PC-3 (cell line): ENCODE measurements at regions not wholly inside any gene's neighbourhood (a gene's known extent, or its start where the extent isn't known, plus 50 kb on each side); places are given as distances from the start of the nearest gene placed in this dataset.

Source experiments
- ATAC-seq: fragments of 200-7000 bp; cut with Tn5 transposase; 2 replicates; pipeline ENCODE4 v1.9.1; 2020; ENCODE audit warnings: mild to moderate bottlenecking, moderate library complexity
- BruUV-seq: library from RNA; stranded (reverse); fragments of 400-500 nt; replicated peaks from 2 replicates; lab custom pipeline; 2021; lab: Mats Ljungman, UMichigan
- CTCF ChIA-PET: fragments of 300-600 bp; sonication (Branson Sonifier 250); formaldehyde crosslinking; loops from one replicate; lab custom pipeline; 2022; ENCODE audit warnings: antibody characterized with exemption; lab: Charles Lee
- POLR2A ChIA-PET: fragments of 300-600 bp; sonication (Branson Sonifier 250); formaldehyde crosslinking; loops from one replicate; lab custom pipeline; 2022; ENCODE audit warnings: antibody characterized with exemption; ENCODE audit not compliant: unreplicated experiment; lab: Charles Lee
- DNase-seq: peaks from one replicate; pipeline ENCODE4 v3.0.0-alpha.2; 2015
- H2AFZ ChIP-seq: fragments of 300-600 bp; sonication (generic); 2 replicates; pipeline ENCODE4 v1.6.0; 2016; ENCODE audit warnings: antibody characterized with exemption, low read length
- H3F3A ChIP-seq: fragments of 300-600 bp; sonication (generic); one replicate; pipeline ENCODE4 v1.6.0; 2017; ENCODE audit warnings: antibody characterized with exemption, low read length, control low read depth, mild to moderate bottlenecking; ENCODE audit not compliant: unreplicated experiment
- H3K27ac ChIP-seq: fragments of 300-600 bp; sonication (generic); 2 replicates; pipeline ENCODE4 v1.5.1; 2016; ENCODE audit warnings: mild to moderate bottlenecking, low read length
- H3K27me3 ChIP-seq: fragments of 300-600 bp; sonication (generic); 2 replicates; pipeline ENCODE4 v1.6.1; 2016; ENCODE audit warnings: low read length, mixed read lengths
- H3K36me3 ChIP-seq: fragments of 300-600 bp; sonication (generic); 2 replicates; pipeline ENCODE4 v1.6.1; 2016; ENCODE audit warnings: low read depth, mixed run types, low read length, mixed read lengths
- H3K4me1 ChIP-seq: fragments of 300-600 bp; sonication (generic); 2 replicates; pipeline ENCODE4 v1.5.1; 2016; ENCODE audit warnings: low read length; ENCODE audit not compliant: insufficient read depth
- H3K4me2 ChIP-seq: fragments of 300-600 bp; sonication (generic); 2 replicates; pipeline ENCODE4 v1.6.0; 2016; ENCODE audit warnings: low read length
- H3K4me3 ChIP-seq: fragments of 300-600 bp; sonication (generic); 2 replicates; pipeline ENCODE4 v1.5.1; 2016; ENCODE audit warnings: mild to moderate bottlenecking, low read length, mixed read lengths
- H3K79me2 ChIP-seq: fragments of 300-600 bp; sonication (generic); 2 replicates; pipeline ENCODE4 v1.6.1; 2017; ENCODE audit warnings: low read length, mixed read lengths
- H3K9ac ChIP-seq: fragments of 300-600 bp; sonication (generic); 2 replicates; pipeline ENCODE4 v1.6.0; 2016; ENCODE audit warnings: mild to moderate bottlenecking, low read length
- H3K9me2 ChIP-seq: fragments of 300-600 bp; sonication (generic); replicated peaks from 2 replicates; pipeline ENCODE4 v1.6.1; 2016; ENCODE audit warnings: mixed run types, low read length, mixed read lengths
- H3K9me3 ChIP-seq: fragments of 300-600 bp; sonication (generic); 2 replicates; pipeline ENCODE4 v1.6.1; 2016; ENCODE audit warnings: low read length, mixed read lengths
- H4K20me1 ChIP-seq: fragments of 300-600 bp; sonication (generic); 2 replicates; pipeline ENCODE4 v1.6.1; 2016; ENCODE audit warnings: low read length, mixed read lengths
- EZH2 ChIP-seq: fragments of 300-600 bp; sonication (generic); IDR thresholded peaks from one replicate; pipeline ENCODE4 v1.6.1; 2017; ENCODE audit warnings: antibody characterized with exemption, mild to moderate bottlenecking, low read length; ENCODE audit not compliant: unreplicated experiment
- EZH2phosphoT487 ChIP-seq: fragments of 300-600 bp; sonication (generic); IDR thresholded peaks from 2 replicates; pipeline ENCODE4 v1.6.1; 2018; ENCODE audit warnings: mild to moderate bottlenecking, antibody characterized with exemption, low read length, borderline replicate concordance
- intact Hi-C: fragments of 100-400 bp; cut with micrococcal nuclease; formaldehyde crosslinking; loops from 2 replicates; pipeline ENCODE4 v1.9.0; 2023
- TF ChIP-seq, protein P1 (sequence below): fragments of 300-600 bp; sonication (generic); conservative IDR thresholded peaks from 2 replicates; pipeline ENCODE4 v1.5.1; 2017; ENCODE audit warnings: antibody characterized with exemption, low read depth, mild to moderate bottlenecking, low read length

DNA sequence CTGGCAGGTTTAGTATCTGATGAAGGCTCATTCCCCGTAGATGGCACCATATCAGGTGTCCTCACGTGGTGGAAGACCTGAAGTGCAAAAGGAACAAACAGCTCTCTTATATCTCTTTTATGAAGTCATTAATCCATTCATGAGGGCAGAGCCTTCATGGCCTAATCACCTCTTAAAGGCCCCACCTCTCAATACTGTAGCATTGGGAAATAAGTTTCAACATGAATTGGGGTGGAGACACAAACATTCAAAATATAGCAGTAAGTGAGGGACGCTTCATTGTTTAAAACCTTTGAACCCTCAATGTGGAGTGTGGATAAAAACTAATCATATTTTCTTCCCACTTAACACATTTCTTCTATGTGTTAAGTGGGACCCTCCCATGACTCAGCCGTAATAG is 489.4 kb upstream of the WWC1 start:
- ATAC-seq (no peak), DNase-seq (no peak)
- POLR2A ChIA-PET, result no interaction called here
- no peak overlapping the region for H3K4me3 ChIP-seq
- H3K9me3 ChIP-seq, result no peaks in the 10 kb centered on the region
- H3K36me3 ChIP-seq, result no peaks in the 10 kb centered on the region
- intact Hi-C loops, result no loop called here
- no peak overlapping the region for H3K27ac ChIP-seq
- no peaks in the 10 kb centered on the region for H4K20me1 ChIP-seq
- no peak overlapping the region for H2AFZ ChIP-seq
- 0 out of 2 replicates have a peak, but pooled peaks cover 22% of the 10 kb centered on the region for H3K27me3 ChIP-seq
- BruUV-seq, result no TSS peak
- no peaks in the 10 kb centered on the region for H3K79me2 ChIP-seq
- no peak overlapping the region for H3K4me2 ChIP-seq
- TF ChIP-seq EZH2phosphoT487, result no peak
- TF ChIP-seq EZH2, result no peak
- TF ChIP-seq, protein P1, sequence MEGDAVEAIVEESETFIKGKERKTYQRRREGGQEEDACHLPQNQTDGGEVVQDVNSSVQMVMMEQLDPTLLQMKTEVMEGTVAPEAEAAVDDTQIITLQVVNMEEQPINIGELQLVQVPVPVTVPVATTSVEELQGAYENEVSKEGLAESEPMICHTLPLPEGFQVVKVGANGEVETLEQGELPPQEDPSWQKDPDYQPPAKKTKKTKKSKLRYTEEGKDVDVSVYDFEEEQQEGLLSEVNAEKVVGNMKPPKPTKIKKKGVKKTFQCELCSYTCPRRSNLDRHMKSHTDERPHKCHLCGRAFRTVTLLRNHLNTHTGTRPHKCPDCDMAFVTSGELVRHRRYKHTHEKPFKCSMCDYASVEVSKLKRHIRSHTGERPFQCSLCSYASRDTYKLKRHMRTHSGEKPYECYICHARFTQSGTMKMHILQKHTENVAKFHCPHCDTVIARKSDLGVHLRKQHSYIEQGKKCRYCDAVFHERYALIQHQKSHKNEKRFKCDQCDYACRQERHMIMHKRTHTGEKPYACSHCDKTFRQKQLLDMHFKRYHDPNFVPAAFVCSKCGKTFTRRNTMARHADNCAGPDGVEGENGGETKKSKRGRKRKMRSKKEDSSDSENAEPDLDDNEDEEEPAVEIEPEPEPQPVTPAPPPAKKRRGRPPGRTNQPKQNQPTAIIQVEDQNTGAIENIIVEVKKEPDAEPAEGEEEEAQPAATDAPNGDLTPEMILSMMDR, result no peak
- CTCF ChIA-PET, result no interaction called here
- H3K4me1 ChIP-seq, result no peaks in the 10 kb centered on the region
- no peaks in the 10 kb centered on the region for H3K9me2 ChIP-seq
- no peak overlapping the region for H3K9ac ChIP-seq
- H3F3A ChIP-seq, result no peaks in the 10 kb centered on the region

DNA sequence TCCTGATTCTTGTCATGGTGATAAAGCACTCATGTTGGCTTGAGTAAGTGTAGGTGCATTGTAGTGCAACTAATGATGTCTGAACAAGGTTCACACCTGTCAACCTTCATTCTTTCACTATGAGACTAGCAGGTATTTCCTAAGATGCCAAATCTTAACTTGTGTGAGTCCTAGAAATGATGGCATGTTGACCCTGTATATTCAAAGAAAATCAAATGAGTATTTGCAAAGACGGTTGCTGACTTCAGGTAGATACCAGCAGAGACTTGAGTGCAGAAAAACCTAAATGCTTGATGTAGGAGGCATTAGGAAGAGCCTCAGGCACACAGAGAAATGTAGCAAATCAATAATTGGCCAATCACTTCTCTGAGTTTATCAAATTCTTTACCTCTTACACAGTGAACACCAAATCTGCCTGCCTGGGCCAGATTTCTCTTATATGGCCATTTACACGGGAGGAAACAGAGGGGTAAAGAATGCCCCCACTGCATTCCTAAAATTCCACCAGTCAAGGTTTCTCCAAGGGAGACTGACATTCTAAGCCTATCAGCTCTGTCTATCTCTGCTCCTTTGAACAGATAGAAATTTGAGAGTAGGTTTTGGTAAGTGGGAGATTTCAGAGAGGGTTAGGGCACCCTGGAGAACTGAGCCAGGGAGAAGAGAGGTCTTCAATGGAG is 488.6 kb upstream of the WWC1 start:
- DNase-seq, result no peak
- no peaks in the 10 kb centered on the region for H3K79me2 ChIP-seq
- intact Hi-C loops, result no loop called here
- H4K20me1 ChIP-seq, result no peaks in the 10 kb centered on the region
- no peak overlapping the region for H3K4me3 ChIP-seq
- H2AFZ ChIP-seq, result no peak overlapping the region
- no peak overlapping the region for H3K27ac ChIP-seq
- ChIA-PET POLR2A (no interaction called here), CTCF (no interaction called here)
- no peak for ATAC-seq
- no peaks in the 10 kb centered on the region for H3F3A ChIP-seq
- no peaks in the 10 kb centered on the region for H3K9me2 ChIP-seq
- no peak overlapping the region for H3K9ac ChIP-seq
- no peaks in the 10 kb centered on the region for H3K9me3 ChIP-seq
- TF ChIP-seq, protein P1, result no peak
- no peak for TF ChIP-seq EZH2
- no peak for TF ChIP-seq EZH2phosphoT487
- no peaks in the 10 kb centered on the region for H3K4me1 ChIP-seq
- no peak overlapping the region for H3K4me2 ChIP-seq
- no TSS peak for BruUV-seq
- 0 out of 2 replicates have a peak, but pooled peaks cover 22% of the 10 kb centered on the region for H3K27me3 ChIP-seq
- no peaks in the 10 kb centered on the region for H3K36me3 ChIP-seq

DNA sequence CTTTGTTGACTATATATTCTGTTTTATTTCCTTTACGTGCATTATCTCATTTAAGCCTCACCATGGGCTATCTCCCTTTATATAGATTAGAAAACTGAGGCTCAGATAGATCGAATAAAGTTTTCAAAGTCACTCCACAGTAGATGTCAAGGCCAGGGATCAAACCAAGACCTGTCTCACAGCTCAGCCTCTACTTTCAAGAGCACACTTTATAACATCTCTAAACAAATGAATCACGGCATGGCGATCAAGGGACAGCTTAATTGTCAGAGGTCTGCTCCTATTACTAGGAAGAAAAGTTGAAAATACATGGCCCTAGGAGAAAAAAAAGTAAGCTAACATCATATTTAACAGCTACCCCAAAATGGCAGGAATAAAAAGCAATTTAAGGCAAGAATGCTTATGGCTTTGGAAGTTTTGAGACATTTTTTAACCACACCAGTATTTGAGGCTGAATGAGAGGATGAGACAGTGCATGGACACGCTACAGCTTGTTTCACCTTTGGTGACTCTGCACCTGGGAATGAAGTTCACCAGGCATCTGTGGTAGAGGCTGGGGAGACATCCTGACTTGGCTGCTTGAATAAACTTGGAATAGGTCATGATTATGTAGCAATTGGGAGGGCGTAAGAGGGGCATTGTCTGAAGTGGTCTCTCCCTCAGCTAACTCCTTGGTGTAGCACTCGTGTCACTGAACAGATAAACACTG is 486.8 kb upstream of the WWC1 start:
- Histone ChIP-seq H3K9me2 (no peaks in the 10 kb centered on the region), H3K36me3 (no peaks in the 10 kb centered on the region), H3K27ac (no peak overlapping the region), H3K9me3 (no peaks in the 10 kb centered on the region), H4K20me1 (no peaks in the 10 kb centered on the region), H3K27me3 (peaks cover 28% of the 10 kb centered on the region; the same call in 1 of the 2 replicates), H3K9ac (no peak overlapping the region), H2AFZ (no peak overlapping the region), H3K79me2 (no peaks in the 10 kb centered on the region), H3K4me3 (no peak overlapping the region), H3K4me1 (no peaks in the 10 kb centered on the region), H3K4me2 (no peak overlapping the region), H3F3A (no peaks in the 10 kb centered on the region)
- intact Hi-C loops, result no loop called here
- BruUV-seq, result no TSS peak
- ATAC-seq (no peak), DNase-seq (no peak)
- no peak for TF ChIP-seq EZH2
- TF ChIP-seq, protein P1, result no peak
- no peak for TF ChIP-seq EZH2phosphoT487
- CTCF ChIA-PET, result interaction anchor here (0.5 kb wide), 1 partner anchor 129 kb away, joined by 4 read pairs; no protein-coding TSS in a partner anchor
- POLR2A ChIA-PET, result no interaction called here
